ENCODE measurements at regions not wholly inside any gene's neighbourhood (a gene's known extent, or its start where the extent isn't known, plus 50 kb on each side); places are given as distances from the start of the nearest gene placed in this dataset.

- Histone ChIP-seq H3K27ac (no peak overlapping the region), H3K4me1 (no peaks in the 10 kb centered on the region), H3K4me3 (no peak overlapping the region), H3K4me2 (no peak overlapping the region), H3K9me3 (0 out of 3 replicates have a peak, but pooled peaks cover 10% of the 10 kb centered on the region)
- ChIA-PET CTCF (interaction anchor here (0.7 to 4.8 kb wide), 4 partner anchors 51 to 260 kb away, joined by 3 to 20 read pairs (median 7); no protein-coding TSS in a partner anchor), POLR2A (no interaction called here)
- WGBS (ENCODE audit: missing lambda C conversion rate) = 54% methylated on average over 3 of the region's 3 CpGs
- ATAC-seq = no peak
- FAIRE-seq = no peak
- DNase-seq (ENCODE audit: low read depth in 1 of 2, low spot score in 1 of 2) = no peak
- no peak for TF ChIP-seq SREBF2 (IDR thresholded peaks at IDR 0.05)
- TF ChIP-seq RCOR1 (IDR thresholded peaks at IDR 0.05; ENCODE audit: low read depth, low read length) = no peak
- TF ChIP-seq KDM1A (IDR thresholded peaks at IDR 0.05; ENCODE audit: low read depth) = no peak
- no peak for TF ChIP-seq REST (IDR thresholded peaks at IDR 0.05)
- no peak for TF ChIP-seq HMGXB4 (CRISPR knock-in tag; IDR thresholded peaks at IDR 0.05; ENCODE audit: borderline replicate concordance)
- no peak for TF ChIP-seq ZSCAN20 (CRISPR knock-in tag; IDR thresholded peaks at IDR 0.05)
- no peak for TF ChIP-seq JUN (IDR thresholded peaks at IDR 0.05)
- no peak for TF ChIP-seq PHF8 (IDR thresholded peaks at IDR 0.05; ENCODE audit: borderline replicate concordance, low read depth)
- TF ChIP-seq BHLHE40 (IDR thresholded peaks at IDR 0.05; ENCODE audit: low read depth, low read length) = no peak
- TF ChIP-seq HOXB13 (CRISPR knock-in tag; IDR thresholded peaks at IDR 0.05; ENCODE audit: low read depth) = no peak
- no peak for TF ChIP-seq MYC (IDR thresholded peaks at IDR 0.05; ENCODE audit: borderline replicate concordance, low read length)
Measured at GRCh38 chr6:41419385-41419784, 84.0 kb downstream of the NCR2 start.

GRCh38 chr6:41420186-41420585 lies 84.8 kb downstream of the NCR2 start:
- H3K27ac ChIP-seq = no peak overlapping the region
- no peak for FAIRE-seq
- ATAC-seq = no peak
- ChIA-PET POLR2A (no interaction called here), CTCF (interaction anchor here (1.3 to 4.8 kb wide), 3 partner anchors 52 to 259 kb away, joined by 3 to 20 read pairs (median 11); no protein-coding TSS in a partner anchor)
- 47% methylated on average over 4 of the region's 4 CpGs for WGBS (ENCODE audit: missing lambda C conversion rate)
- H3K4me3 ChIP-seq = no peak overlapping the region
- no peak overlapping the region for H3K4me2 ChIP-seq
- H3K4me1 ChIP-seq = no peaks in the 10 kb centered on the region
- DNase-seq (ENCODE audit: low read depth in 1 of 2, low spot score in 1 of 2) = no peak
- H3K9me3 ChIP-seq = 0 out of 3 replicates have a peak, but pooled peaks cover 10% of the 10 kb centered on the region
- TF ChIP-seq RARB (CRISPR knock-in tag; IDR thresholded peaks at IDR 0.05) = no peak

- ATAC-seq = no peak
- H3K4me1 ChIP-seq = no peaks in the 10 kb centered on the region
- no peak overlapping the region for H3K4me2 ChIP-seq
- FAIRE-seq = no peak
- CTCF ChIA-PET = interaction anchor here (0.7 to 5.6 kb wide), 13 partner anchors 9 to 262 kb away, joined by 3 to 44 read pairs (median 4); no protein-coding TSS in a partner anchor
- H3K27ac ChIP-seq = no peak overlapping the region
- no peak for DNase-seq (ENCODE audit: low read depth in 1 of 2, low spot score in 1 of 2)
- no peak for TF ChIP-seq HDAC2 (IDR thresholded peaks at IDR 0.05)
- TF ChIP-seq RARB (CRISPR knock-in tag; IDR thresholded peaks at IDR 0.05) = no peak
- TF ChIP-seq KDM5A (IDR thresholded peaks at IDR 0.05) = no peak
- TF ChIP-seq ZSCAN20 (CRISPR knock-in tag; IDR thresholded peaks at IDR 0.05) = no peak
- no peak for TF ChIP-seq EP300 (IDR thresholded peaks at IDR 0.05)
- no peak for TF ChIP-seq POLR2AphosphoS2 (conservative IDR thresholded peaks at IDR 0.05; ENCODE audit: low read length)
- TF ChIP-seq FOXS1 (CRISPR knock-in tag; IDR thresholded peaks at IDR 0.05) = no peak
- TF ChIP-seq HMGXB4 (CRISPR knock-in tag; IDR thresholded peaks at IDR 0.05; ENCODE audit: borderline replicate concordance) = no peak
- TF ChIP-seq HES2 (IDR thresholded peaks at IDR 0.05) = no peak
- no peak for TF ChIP-seq HOXB5 (CRISPR knock-in tag; IDR thresholded peaks at IDR 0.05)
- no peak for TF ChIP-seq HEYL (CRISPR knock-in tag; IDR thresholded peaks at IDR 0.05)
- WGBS (ENCODE audit: missing lambda C conversion rate) = 30% methylated on average over 5 of the region's 5 CpGs
- POLR2A ChIA-PET = interaction anchor here (0.7 kb wide), 1 partner anchor 108 kb away, joined by 4 read pairs; no protein-coding TSS in a partner anchor
- H3K4me3 ChIP-seq = no peak overlapping the region
- 0 out of 3 replicates have a peak, but pooled peaks cover 10% of the 10 kb centered on the region for H3K9me3 ChIP-seq
Measured at GRCh38 chr6:41422161-41422560, 86.8 kb downstream of the NCR2 start.
